AG08396 (cell line): ENCODE measurements at regions not wholly inside any gene's neighbourhood (a gene's known extent, or its start where the extent isn't known, plus 50 kb on each side); places are given as distances from the start of the nearest gene placed in this dataset.

Experiments
- DNase-seq: peaks from one replicate; pipeline ENCODE4 v3.0.0; 2012; ENCODE audit warnings: low spot score, mixed read lengths

GRCh38 chrX:42151808-42152207 is 228.5 kb upstream of the CASK start:
- no peak for DNase-seq

GRCh38 chrX:42149765-42150164 is 226.4 kb upstream of the CASK start:
- DNase-seq: no peak

GRCh38 chrX:42149281-42149680 is 225.9 kb upstream of the CASK start:
- no peak for DNase-seq

- DNase-seq: no peak
These were observed 220.7 kb upstream of the CASK start for GRCh38 chrX:42143866-42144592.

- DNase-seq: no peak
These were observed 217.0 kb upstream of the CASK start for GRCh38 chrX:42140320-42140719.

- DNase-seq: no peak
These were observed 212.4 kb upstream of the CASK start for GRCh38 chrX:42135583-42136228.

- DNase-seq: no peak
These were observed 208.5 kb upstream of the CASK start for GRCh38 chrX:42131856-42132255.

GRCh38 chrX:42129022-42129940 is 205.9 kb upstream of the CASK start:
- no peak for DNase-seq

GRCh38 chrX:42128587-42128986 is 205.2 kb upstream of the CASK start:
- DNase-seq: no peak

- no peak for DNase-seq
These were observed 204.7 kb upstream of the CASK start for GRCh38 chrX:42128020-42128419.

GRCh38 chrX:42127563-42127962 is 204.2 kb upstream of the CASK start:
- no peak for DNase-seq

GRCh38 chrX:42123369-42123768 is 200.0 kb upstream of the CASK start:
- no peak for DNase-seq

GRCh38 chrX:42119076-42119475 is 195.7 kb upstream of the CASK start:
- no peak for DNase-seq

- DNase-seq: no peak
These were observed 194.0 kb upstream of the CASK start for GRCh38 chrX:42117318-42117717.

- no peak for DNase-seq
These were observed 186.1 kb upstream of the CASK start for GRCh38 chrX:42109428-42109827.

GRCh38 chrX:42107495-42108488 is 184.4 kb upstream of the CASK start:
- DNase-seq: no peak

GRCh38 chrX:42106556-42106955 is 183.2 kb upstream of the CASK start:
- no peak for DNase-seq

- no peak for DNase-seq
These were observed 179.4 kb upstream of the CASK start for GRCh38 chrX:42102586-42103282.

- DNase-seq: no peak
These were observed 175.5 kb upstream of the CASK start for GRCh38 chrX:42098900-42099299.

- no peak for DNase-seq
These were observed 174.1 kb upstream of the CASK start for GRCh38 chrX:42097486-42097885.
